ENCODE measurements at regions not wholly inside any gene's neighbourhood (a gene's known extent, or its start where the extent isn't known, plus 50 kb on each side); places are given as distances from the start of the nearest gene placed in this dataset.

DNA sequence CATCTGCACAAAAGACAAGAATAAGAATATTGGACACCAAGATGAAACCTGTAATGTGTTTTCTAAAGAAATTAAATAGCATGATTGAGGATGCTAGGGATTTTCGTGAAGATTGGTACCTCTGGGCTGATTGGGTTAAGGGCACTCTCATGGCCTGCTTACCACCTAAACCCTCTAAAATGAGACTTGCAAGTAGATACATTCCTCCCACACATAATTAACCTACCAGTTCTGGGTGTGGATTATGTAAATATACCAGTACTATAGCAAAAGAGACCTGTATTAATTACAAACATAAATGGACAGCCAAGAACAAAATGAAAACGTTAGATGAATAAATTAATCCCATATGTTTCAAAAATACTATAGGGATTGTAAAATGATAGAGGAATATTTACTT, 1069.6 kb upstream of the B3GALT2 start:
- TF ChIP-seq CTCF (IDR thresholded peaks at IDR 0.05) (no peak), POLR2A (IDR thresholded peaks at IDR 0.05) (no peak)

Data from heart left ventricle (tissue), 13 donors.